HG03457 (cell line): ENCODE measurements at regions not wholly inside any gene's neighbourhood (a gene's known extent, or its start where the extent isn't known, plus 50 kb on each side); places are given as distances from the start of the nearest gene placed in this dataset.
A peak's percentile ranks its signal among the peaks of the same experiment; 100 is the strongest.

ENCODE experiments used
- ATAC-seq: cut with Tn5 transposase; IDR thresholded peaks from one replicate; pipeline ENCODE4 v1.9.1; 2021; ENCODE audit warnings: moderate number of reproducible peaks; ENCODE audit not compliant: unreplicated experiment

GRCh38 chr15:38692789-38693062 lies 128.1 kb upstream of the RASGRP1 start:
- no peak for ATAC-seq

- no peak for ATAC-seq
Observed at GRCh38 chr15:38695249-38696108, 130.9 kb upstream of the RASGRP1 start.

DNA sequence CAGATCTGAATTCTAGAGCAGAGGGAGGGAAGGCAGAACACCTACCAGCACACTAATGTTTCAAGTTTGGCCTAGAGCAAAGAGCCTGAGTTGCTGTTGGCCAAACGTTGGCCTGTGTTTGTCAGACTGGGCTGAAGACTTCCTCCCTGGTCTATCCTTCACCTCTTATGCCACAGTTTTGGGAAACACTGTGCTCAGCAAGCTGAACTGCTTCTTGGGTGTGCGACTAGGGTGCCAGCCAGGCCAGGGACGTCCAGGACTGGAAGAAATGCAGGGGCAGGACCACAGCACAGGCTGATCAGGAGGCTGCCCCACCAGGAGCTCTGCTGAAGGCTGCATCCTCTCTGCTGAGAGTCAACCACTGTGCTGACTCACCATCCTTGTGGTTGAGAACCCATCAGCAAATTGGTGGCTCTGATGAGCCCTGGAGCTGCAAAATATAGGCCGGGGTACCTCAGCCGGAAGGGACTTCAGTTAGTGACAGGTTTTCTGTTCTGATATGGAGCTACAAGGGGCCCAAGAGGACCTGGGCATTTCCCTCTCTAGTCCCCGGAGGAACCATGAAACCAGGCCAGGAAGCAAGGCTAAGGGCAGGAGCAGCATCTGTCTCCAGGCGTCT lies 131.6 kb upstream of the RASGRP1 start:
- ATAC-seq, result peak; percentile 78

- ATAC-seq, result no peak
Observed at GRCh38 chr15:38696790-38697495, 132.3 kb upstream of the RASGRP1 start.

- ATAC-seq, result no peak
Observed at GRCh38 chr15:38698254-38698653, 133.6 kb upstream of the RASGRP1 start.

GRCh38 chr15:38699633-38700230 lies 135.1 kb upstream of the RASGRP1 start:
- no peak for ATAC-seq

- ATAC-seq, result no peak
Observed at GRCh38 chr15:38701149-38701548, 136.5 kb upstream of the RASGRP1 start.

DNA sequence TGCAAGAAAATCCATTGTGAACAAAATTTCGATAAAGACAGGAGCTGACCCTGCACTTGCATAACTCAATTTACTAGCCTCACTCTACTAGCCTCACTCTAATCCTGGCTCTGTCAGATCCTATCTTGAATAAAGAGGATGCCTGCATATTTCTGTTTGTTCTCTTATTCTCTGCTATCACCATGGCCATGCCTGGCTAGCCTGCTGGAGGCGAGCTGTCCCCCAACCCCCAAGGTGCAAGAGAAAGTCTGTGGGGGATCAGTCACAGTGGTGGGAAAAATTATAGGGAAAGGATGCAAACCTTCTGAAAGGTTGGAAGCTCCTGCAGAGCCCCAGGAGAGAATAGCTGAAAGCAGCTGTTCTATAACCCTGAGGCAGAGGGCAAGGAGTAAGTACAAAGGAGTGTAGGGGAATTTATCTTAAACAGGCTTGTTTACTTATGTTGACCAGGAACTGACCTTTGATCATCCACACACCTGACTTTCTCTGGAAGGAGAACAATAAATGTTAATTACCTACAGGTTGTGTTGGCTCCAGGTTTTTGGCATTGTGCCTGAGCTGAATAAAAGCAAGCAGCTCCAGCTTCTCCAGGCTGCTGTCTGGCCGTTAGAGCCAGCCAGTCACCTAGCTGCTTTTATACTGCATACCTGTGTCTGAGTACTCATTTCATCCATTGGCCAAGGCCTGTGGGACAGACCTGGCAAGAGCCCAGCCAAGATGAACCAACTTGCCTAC lies 137.7 kb upstream of the RASGRP1 start:
- ATAC-seq, result no peak

DNA sequence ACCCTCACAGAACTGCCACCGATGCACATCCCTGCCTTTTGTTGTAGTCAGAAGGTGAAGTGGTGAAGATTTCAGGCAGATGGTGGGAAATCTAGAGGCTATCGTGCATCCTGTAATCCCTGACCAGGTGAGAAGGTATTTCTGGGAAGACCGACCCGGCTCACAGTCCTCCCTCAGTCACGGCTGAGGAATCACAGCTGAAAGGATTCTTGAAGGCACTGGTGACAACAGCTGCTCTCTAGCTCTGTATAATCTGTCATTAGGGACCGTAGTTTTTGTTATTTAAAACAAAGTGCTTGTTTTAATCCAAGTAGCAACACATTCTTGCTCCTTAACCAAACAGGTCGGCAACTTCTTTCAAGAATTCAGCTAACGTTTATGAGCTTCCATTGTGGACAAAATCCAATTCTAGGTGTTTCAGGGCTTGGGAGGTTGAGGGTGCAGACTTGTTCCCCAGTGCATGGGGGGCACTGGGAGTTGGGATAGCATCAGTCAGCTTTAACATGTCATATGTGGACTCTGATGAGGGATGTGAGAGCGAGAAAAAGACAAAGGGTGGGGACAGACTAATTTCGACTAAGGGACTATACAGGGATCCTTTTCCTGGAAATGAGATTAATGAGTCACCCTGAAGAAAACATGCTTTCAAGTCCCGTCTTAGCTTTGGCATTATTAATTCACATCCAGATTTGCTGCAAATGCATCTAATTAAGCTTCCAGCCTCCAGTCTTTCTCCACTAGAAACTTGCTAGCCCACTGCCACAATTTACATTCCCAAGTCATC lies 141.0 kb upstream of the RASGRP1 start:
- ATAC-seq, result no peak

- ATAC-seq, result no peak
Observed at GRCh38 chr15:38706956-38707355, 142.3 kb upstream of the RASGRP1 start.

DNA sequence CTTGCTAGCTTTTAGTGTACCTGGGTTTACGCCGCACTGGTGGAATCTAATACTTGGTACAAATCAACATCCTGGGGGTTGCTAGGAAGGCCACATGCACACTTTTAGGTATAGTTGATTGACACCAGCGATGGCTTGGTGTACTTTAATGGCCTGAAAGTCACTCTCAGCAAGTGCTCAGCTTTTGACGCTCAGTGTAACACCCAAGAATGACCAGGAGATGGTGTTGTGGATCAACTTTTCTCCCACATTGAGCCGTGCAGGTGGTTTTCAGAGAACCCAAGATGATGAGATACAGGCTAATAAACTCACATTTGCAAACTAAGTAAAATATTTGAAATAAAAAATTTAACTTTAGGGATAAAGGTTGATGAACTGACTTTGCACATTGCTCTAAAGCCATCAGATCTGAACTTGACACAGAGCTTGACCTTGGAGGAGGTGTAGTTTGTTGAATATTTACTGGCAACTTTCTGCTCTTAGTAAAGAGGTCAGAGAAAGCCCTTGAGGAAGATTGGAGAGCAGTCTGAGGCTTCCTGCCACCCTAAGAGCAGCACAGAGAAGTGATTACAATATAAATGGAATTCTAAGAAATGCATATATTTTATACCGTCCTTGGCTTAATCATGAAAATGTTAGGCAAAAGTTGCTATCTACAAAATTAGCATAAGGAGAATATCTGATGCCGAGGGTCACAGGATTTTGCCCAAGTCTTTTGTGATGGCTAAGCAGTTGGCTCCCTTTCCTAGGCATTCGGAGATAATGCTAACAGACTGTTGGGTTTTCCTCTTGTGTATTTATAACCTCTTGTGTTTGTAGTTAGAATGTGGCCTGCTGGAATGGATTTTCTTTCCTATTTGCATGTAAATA lies 143.4 kb upstream of the RASGRP1 start:
- ATAC-seq, result peak; percentile 77

- no peak for ATAC-seq
Observed at GRCh38 chr15:38708672-38709180, 144.1 kb upstream of the RASGRP1 start.

DNA sequence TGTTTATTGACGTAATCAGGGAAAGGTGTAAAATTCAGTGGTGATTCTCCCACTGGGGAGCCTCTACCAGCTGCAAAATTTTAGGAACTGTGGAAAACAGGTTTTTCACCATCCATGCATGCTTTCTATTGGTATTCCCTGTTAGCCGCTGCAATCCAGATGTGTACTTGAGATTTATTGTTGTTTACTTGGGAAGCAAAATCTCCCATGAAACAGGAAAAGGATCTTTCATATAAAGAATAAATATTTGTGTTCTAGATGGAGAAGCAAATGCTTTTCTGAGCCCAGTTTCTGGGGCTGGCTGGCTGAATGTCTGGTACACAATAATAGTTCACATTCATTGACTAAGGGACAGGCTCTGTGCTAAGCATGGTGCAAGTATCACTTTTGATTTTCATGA lies 144.6 kb upstream of the RASGRP1 start:
- no peak for ATAC-seq

DNA sequence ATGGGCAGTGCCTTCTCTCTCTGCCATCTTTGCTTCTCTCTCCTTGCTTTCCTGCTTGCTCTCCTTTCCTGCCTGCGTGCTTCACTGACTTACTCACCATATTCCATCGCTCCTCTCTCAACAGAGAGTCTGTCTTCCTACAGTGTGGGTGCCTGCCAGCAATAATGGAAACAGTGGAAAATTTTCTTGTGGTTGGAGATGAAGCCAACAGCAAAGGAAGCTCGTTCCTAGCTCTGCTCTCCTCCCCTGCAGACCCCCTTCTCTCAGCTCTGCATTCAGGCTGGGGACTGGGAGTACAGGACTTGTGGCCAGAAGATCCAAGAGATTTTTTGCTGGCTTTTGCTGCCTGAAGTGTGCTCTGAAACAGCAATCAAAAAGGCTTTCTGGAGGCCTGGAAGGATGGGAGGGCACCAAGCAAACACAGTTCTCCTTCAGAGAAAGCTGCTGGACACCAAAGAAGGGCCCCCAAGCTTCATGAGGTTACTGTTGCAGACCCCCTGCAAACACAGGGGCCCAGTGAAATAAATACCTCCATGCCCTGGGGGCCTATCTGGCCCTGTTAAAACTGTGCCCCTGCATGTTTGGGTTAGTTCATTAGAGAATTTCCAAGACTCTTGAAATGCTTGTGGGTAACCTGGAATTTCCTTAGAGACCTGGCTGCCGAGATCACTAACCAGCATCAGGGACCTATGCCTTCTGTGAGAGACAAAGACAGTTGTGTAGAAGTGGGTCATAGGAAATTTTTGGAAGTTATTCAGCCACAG lies 149.9 kb upstream of the RASGRP1 start:
- no peak for ATAC-seq

GRCh38 chr15:38720893-38721567 lies 156.4 kb upstream of the RASGRP1 start:
- ATAC-seq, result no peak

GRCh38 chr15:38721568-38721945 lies 156.9 kb upstream of the RASGRP1 start:
- ATAC-seq, result no peak

DNA sequence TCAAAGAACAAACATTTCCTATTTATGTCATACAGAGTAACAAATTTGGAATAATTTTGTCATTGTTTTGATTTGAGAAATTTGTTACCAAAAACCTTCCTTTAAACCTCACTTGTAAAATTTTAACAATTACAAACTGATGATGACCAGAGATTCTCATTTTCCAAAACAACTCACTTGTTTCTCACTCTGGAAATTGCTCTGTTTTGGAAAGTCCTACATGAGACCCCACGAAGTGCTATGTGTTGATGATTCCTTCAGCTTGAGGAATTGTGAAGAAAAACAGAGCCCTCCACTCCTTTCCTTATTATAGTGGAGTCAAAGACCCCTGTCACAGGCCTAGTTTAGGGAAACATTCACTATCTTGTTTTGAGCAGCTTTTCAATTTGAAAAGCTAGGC lies 157.6 kb upstream of the RASGRP1 start:
- no peak for ATAC-seq

DNA sequence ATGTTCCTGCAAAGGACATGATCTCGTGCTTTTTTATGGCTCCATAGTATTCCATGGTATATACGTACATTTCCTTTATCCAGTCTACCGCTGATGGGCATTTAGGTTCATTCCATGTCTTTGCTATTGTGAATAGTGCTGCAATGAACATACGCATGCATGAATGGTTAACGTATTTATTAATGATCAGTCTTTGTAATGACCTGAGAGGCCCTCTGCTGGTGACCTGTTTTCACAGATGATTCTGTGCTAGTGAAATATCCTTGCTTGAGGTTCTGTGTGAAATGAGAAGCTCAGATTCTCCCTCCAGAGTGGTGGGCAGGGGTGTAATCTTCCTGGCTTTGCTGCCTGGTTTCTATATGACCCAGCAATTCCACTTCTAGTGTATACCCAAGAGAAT lies 160.2 kb upstream of the RASGRP1 start:
- no peak for ATAC-seq
